NOMO-1 (cell line): ENCODE measurements at regions not wholly inside any gene's neighbourhood (a gene's known extent, or its start where the extent isn't known, plus 50 kb on each side); places are given as distances from the start of the nearest gene placed in this dataset.

ENCODE experiments used
- DNase-seq, 2 experiments: peaks; one replicate each; lab custom pipeline; 2025; ENCODE audit not compliant: unreplicated experiment in 2 of 2; lab: John Stamatoyannopoulos, UW

DNA sequence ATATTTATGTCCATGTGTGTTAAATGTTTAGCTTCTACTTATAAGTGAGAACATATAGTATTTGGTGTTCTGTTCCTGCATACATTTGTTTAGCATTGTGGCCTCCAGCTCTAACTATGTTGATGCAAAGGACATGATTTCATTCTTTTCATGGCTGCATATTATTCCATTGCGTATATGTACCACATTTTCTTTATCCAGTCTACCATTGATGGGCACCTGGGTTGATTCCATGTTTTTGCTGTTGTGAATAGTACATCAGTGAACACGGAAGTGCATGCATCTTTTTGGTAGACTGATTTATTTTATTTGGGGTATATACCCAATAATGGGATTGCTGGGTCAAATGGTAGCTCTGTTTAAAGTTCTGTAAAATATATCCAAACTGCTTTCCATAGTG, 359.0 kb downstream of the SLCO4C1 start:
- no peak for DNase-seq

DNA sequence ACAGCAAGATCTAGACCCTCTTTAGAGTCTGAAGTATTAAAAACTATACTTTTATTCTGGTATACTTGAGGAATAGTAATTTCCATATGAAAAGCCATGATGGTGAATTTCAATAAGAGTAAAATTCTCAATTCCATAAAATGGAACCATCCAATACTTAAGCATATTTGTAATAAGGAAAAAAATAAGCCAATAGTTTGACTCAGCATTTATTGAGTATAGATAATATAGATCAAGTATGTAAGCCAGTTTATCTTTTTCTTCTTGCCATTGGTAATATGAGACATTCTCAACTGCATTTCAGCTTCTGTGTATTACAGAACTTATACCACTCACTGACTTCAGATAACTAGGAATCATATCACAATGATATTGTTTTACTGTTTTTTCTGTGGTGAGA, 361.0 kb downstream of the SLCO4C1 start:
- no peak for DNase-seq

DNA sequence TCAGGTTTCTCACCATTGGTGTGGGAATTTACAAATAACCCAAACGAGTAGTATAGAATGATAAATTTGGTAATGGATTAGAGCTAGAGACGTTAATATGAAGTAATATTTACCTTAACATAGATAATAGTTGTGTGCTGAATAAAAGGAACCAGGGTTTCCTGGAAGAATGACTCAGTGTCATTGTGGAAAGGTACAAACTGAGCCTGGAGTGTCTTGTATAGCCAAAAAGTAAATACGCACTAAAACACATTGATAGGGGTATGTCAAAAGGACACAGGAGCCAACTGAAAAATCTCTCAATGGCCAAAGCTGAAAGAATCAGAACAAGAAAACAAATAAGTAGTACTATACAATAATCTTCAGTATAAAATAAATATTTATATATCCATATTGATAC, 363.5 kb downstream of the SLCO4C1 start:
- DNase-seq: no peak

DNA sequence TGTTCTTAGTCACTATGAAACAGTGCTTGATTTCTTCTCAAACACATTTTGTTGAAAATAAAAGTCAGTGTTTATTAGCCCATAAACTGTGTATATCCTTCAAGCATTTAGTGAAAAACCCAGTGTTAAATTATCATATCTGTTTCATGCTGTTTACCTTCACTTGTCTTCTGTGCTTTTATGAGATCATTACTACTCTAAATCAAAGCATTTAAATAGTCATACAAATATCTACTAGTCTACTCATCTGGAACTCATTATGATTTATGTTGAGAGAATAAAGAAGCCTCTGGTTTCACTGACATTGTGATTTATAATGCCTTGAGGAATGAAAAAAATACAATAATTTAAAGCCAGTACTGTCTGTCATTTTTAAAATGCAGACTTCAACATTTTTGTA, 366.5 kb downstream of the SLCO4C1 start:
- no peak for DNase-seq

DNA sequence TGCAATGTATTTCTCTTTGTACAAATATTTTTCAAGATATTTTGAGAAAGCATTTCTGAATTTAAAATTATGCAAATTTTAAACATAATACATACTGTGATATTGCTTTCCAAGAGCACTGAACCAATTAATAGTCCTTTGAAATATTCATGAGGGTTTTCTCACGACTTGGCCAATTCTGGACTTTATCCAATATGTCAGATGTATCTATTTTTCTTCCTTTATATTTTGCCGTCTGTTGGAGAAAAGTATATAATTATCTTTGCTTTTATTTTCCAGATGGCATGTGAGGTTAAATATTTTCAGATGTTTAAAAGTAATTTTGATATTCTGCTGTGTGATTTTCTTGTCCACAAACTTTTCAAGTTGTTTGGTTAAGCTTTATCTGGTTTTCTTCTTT, 378.9 kb downstream of the SLCO4C1 start:
- DNase-seq: no peak

DNA sequence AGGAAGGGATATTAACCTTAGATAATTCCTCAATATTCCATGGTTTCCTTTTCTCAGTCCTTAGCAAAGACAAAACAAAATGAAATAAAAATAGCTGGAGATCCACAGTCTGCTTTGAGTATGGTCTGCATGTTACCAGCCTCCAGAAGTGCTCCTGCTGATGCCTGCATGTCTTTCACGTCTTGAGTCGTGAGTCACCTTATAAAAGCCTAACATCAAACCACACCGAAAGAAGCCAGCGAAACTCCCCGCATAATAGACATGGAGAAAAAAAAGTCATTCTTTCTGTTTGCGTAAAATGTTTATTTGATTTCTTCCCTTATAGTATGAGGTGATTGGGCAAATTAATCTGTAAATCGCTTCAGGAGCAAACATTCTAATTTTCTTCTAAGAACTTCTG, 380.5 kb downstream of the SLCO4C1 start:
- DNase-seq: no peak

DNA sequence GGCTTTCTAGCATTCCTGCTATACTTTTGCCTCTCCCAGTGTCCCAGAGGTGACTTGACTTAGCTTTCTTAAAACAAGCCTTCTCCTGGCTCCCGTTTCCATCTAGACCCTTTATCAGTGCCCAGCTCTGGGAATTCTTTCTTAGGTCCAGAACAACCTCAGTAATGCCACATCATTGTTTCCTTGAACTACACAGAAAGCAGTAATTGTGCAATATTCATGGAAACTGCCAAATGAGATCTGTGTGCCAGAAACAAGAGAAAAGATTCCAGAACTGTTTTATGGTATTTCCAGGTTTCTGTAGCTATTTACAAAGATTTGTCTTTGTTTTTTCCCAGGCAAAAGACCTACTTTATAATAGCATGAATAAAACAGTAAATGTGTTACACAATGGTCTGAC, 391.3 kb downstream of the SLCO4C1 start:
- no peak for DNase-seq

DNA sequence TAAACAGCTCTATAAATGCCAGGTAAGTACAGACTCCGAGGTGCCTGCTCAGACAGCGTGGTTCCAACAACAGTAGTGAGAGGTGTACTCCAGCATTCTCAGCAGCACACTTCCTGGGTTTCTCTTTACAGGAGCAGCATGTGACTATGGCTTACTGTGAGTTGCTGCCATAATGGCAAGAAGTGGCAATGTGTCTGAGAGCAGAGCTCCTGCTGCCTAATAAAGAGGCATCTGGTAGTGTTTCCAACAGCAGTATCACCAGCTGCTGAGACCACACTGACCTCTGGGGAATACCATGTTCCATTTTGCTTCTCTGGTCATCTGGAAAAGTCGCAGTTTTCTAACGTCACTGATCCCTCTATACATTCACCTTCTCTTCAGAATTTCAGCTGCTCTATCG, 398.2 kb downstream of the SLCO4C1 start:
- peak in 1 of 2 experiments; percentile 25 for DNase-seq

DNA sequence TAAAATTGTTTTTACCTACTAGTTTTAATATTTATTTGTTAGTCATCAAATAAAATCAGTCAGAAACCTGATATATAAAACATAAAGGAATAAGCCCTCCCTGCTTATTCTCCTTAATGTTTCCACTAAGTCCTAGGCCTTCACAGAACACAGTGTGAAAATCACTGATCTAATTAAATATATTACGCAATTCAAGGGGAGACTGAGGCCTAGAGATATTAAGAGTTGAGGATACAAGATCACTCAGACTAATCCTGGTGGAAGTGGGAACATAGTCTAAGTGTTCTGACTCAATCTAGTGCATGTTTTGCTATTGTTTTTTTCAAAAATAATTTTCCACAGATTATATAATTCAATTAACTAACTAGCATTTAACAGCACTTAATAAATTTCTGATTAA, 401.1 kb downstream of the SLCO4C1 start:
- DNase-seq: no peak

DNA sequence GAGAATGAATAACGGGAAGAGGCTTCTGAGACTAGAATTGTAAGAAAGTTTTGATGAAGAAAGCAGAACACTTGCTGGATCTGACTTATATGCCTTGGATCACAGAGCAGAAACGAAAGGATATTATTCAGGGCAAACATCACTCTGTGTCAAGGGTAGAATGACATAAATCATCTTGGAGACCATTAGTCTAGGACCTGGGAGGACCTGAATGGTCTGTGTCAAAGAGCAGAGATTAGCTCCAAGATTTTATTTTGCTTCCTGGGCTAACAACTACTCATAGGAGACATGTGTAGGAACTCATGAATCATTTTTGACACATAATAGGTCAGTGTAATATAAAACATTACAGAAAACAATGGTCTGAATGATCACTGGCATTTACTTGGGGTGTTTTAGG, 417.9 kb downstream of the SLCO4C1 start:
- DNase-seq: no peak

DNA sequence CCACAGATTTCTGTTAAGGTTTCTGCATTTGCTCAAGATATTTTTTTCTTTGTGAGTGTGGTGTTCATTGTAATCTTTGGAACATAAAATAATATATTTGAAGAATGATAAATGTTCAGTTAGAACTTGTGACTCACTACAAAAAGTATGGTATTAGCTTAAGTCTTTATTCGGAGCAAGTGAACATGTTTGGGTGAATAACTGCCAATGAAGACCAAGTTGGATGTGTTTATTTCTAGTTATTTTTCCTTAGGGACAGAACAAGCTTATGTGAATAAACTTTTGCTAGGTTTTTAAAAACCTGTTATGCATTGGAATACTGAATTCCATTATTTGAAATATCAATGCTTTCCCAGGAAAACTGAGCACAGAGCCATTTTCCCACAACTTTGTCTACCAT, 418.6 kb downstream of the SLCO4C1 start:
- no peak for DNase-seq

DNA sequence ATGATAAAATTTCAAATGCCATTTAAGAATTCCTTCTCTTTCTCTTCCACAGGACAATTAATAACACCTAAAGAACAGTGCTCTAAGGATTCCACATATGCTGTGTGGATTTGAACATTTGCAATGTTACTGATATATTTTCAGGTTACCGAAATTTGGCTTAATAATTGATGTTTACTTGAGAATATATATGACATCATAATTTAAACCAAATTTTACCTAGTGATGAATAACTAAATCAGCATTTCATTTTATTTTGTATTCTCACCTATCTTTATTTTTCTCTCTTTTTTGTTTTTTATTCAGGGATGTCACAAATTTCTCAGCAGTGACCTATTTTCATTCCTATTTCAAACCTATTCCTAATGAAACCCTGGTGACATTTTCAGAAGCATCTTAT, 429.6 kb downstream of the SLCO4C1 start:
- no peak for DNase-seq

DNA sequence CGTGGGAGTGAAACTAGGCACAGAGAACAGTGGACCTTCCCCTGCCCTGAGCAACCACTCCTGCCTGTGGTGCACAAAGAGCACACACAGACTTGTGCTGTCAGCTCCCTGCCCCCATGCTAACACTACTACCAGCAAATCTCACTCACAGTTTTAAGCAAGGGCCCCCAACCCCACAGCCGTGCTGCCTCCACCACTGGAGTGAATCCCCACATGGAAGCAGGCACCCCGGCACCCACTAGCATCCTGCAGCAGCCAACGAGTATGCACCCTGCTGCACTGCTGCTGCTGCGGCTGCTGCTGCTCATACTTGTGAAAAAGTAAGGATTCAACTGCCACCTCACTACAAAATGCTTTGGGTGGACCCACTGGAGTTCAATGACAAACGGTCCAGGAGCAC, 435.5 kb downstream of the SLCO4C1 start:
- DNase-seq: no peak

DNA sequence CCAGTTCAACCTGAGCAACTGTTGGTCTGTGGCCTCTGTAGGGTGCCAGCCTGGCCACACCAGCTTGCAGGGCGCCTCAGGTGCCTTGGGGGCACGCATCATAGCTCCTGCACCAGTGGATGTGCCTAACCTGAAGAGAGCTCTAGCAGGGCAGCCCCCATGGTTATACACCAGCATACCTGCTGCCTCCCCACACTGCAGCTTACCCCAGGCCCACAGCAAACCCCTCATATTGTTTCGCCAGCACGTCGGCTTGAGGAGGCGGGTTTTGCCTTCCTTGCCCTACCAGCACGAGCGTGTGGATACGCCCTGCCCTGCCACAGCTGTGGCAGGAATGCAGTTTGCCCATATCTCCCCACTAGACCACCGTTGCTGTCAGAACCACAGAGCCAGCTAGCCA, 435.9 kb downstream of the SLCO4C1 start:
- no peak for DNase-seq

DNA sequence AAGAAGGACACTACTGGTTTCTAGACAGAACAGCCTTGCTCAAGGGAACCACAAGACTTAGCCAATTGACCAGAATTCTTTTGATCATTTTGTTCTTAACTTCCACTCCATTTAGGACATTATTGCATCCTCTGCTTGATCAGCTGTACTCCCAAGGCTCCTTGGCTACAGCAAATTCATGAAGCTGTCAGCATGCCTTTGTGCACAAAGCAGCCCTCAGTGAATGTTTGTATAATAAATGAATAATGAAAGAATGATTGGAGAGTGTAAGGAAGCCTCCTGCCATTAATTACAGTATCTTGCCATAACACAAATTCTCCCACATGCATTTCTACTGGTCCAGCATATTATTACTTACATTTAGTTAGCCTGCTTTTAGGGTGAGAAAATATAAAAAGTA, 449.6 kb downstream of the SLCO4C1 start:
- DNase-seq: no peak

DNA sequence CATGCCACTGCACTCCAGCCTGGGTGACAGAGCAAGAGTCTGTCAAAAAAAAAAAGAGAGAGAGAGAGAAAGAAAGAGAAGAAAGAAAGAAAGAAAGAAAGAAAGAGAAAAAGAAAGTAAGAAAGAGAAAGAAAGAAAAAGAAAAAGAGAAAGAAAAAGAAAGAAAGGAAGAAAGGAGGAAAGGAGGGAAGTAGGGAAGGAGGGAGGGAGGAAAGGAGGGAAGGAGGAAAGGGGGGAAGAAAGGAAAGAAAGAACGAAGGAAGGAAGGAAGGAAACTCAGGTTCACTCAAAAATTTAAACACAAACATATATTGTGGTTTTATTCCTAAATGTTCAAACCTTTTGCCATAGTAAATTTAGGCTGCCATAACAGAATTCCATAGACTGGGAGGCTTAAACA, 453.0 kb downstream of the SLCO4C1 start:
- DNase-seq: no peak

DNA sequence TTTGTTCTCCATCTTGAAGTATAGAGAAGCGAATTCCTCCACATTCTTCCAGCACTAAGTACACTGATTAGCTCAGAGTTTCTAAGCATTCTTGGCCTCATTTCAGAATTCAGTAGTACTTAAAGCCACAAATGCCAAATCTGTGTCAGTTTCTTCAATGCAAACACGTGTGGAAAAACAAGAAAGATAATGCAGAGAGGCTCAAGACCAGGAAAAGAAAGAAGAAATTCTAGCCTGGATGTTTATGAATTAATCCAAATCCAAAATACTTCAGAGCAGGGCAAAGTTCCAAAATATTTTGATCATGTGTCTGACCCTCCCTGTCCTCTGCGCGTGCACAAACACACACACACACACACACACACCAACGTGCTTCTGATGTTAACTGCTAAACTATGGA, 457.6 kb downstream of the SLCO4C1 start:
- DNase-seq: no peak

DNA sequence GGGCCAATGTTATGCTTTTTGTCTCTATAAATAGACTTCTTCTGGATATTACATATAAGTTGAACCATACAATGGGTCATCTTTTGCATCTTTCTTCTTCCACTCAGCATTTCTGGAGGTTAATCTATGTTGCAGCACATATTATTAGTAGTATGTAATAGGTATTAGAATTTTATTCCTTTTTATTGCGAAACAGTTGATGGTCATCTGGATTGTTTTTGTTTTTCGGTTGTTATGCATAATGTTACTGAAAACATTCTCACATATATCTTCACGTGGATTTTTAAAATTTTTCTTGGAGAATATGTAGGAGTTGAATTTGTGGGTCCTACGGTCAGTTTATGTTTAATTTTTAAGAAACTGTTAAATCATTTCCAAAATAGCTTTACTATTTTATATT, 466.8 kb downstream of the SLCO4C1 start:
- no peak for DNase-seq

DNA sequence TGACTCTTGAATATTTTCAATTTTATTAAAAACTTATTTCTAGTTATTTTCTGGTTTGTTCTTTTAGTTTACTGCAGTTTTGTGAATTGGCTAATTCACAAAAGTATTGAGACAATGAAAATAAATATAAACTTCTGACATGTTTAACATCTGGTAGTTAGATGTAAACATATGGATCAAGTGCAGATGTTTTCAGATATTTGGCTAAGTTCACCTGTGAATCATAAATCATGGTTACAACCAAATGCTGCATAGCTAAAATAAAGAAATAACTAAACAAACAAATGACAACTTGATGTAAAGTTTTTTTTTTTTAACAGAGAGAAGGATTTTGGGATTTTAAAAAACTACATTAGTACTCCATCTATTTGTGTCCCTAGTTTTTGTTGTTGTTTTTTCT, 484.6 kb downstream of the SLCO4C1 start:
- DNase-seq: no peak

DNA sequence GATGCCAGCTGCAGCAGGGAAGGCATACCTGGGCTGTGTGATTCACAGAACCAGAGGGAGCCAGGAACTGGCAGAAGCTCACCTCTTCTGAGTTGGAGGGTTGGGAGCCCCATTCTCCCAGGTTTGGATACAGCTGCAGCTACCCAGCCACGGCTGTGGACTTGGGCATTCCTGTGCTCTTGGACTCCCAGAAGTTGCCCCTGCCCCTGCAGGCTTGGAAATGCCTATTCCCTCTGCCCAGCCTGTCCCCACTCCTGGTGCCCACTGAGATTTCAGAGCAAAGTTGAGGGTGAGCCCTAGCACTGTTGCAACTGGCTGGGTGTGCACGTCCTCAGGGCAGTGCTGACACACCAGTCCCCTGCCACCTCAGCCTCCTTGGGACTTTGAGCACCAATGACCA, 489.7 kb downstream of the SLCO4C1 start:
- no peak for DNase-seq

DNA sequence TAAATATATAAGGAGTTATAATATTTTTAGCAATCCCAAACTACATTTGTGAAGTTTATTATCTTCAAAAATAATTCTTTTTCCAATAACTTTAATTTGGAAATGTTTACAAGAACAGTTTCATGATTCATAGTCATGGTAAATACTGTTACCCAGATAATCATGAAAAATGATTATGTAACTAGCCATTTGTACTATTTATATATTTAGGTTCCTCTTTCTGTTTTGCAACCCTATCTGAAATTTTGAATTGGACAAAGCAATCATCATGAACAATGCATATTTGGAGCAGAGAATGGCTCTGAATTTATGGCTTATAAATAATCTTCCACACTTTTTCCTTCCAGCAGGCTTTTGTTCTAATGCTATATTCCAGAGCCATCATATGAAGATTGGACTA, 499.7 kb downstream of the SLCO4C1 start:
- DNase-seq: peak; percentile 58 to 85

DNA sequence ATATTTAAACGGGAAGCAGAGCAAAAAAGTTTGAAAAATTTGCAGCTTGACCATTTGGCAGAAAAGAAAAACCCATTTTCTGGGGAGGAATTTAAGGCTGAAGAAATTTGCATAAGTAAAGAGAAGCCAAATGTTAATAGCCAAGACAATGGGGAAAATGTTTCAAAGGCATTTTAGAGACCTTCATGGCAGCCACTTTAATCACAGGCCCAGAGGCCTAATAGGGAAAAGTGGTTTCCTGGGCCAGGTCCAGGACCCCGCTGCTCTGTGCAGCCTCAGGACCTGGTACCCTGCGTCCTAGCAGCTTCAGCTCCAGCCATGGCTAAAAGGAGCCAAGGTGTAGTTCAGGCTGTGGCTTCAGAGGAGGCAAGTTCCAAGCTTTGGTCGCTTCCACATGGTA, 507.3 kb downstream of the SLCO4C1 start:
- no peak for DNase-seq

DNA sequence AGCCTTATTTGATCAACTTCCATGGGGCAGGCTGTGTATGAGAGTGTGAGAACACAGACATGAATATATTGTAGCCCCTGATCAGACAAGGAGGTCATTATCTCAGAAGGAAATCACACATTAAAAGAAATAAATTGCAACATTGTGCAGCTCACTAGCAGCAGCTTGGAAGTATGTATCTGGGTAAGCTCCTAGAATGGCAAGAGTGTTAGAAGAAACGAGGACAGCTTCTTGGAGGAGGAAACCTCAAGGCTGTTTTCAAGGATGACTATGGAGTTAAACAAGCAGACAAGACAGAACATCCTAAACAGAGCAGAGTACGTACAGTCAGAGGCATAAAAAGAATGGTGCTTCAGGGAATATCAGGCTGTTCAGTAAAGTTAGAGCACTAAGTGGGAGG, 511.0 kb downstream of the SLCO4C1 start:
- DNase-seq: no peak
